ENCODE measurements at regions not wholly inside any gene's neighbourhood (a gene's known extent, or its start where the extent isn't known, plus 50 kb on each side); places are given as distances from the start of the nearest gene placed in this dataset.

DNA sequence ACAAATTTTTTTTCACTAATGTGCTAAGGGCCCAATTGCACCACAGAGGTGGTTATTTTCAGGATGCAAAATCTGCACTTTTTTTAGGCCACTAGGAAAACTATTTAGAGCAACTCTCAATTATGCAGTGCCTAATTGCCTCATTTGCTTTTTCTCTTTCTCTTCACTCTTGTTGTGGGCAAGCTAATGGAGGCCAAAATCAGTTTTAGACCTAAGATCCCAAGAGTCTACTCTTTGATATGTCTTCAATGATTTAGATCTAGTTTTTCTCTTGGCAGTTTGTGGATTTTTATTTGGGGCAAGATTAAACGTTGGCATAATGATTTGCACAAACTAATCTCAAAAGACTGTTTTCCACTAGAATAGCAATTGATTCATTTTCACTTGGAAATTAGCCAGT lies 1996.9 kb downstream of the LRRC4C start:
- intact Hi-C loops (cut with micrococcal nuclease; ENCODE audit: unreplicated experiment) (no loop called here), in situ Hi-C loops (cut with MboI) (no loop called here)
- Histone ChIP-seq H3K4me3 (no peak overlapping the region), H3K36me3 (ENCODE audit: control insufficient read depth in 2 of 2, insufficient read depth in 2 of 2, low read length in 1 of 2) (no peaks in the 10 kb centered on the region), H2AFZ (ENCODE audit: control insufficient read depth, low read depth, low read length) (no peak overlapping the region), H3K4me2 (ENCODE audit: control insufficient read depth, insufficient read depth) (no peak overlapping the region), H3K9me3 (replicated peaks; ENCODE audit: control insufficient read depth, insufficient read depth, low read length) (no peaks in the 10 kb centered on the region), H4K20me1 (ENCODE audit: control insufficient read depth, insufficient read depth) (no peaks in the 10 kb centered on the region), H3K9ac (ENCODE audit: control insufficient read depth, insufficient read depth, low read length) (no peak overlapping the region), H3K79me2 (ENCODE audit: control insufficient read depth, insufficient read depth, low read length) (no peaks in the 10 kb centered on the region), H3K27ac (ENCODE audit: control insufficient read depth, insufficient read depth) (no peak overlapping the region), H3K4me1 (ENCODE audit: control insufficient read depth, insufficient read depth, low read length) (no peaks in the 10 kb centered on the region), H3K27me3 (replicated peaks in 1 of 2; ENCODE audit: control insufficient read depth in 2 of 2, insufficient read depth in 2 of 2, low read length in 1 of 2) (no peaks in the 10 kb centered on the region)
- ChIA-PET POLR2A (no interaction called here), CTCF (no interaction called here), RAD21 (ENCODE audit: unreplicated experiment) (no interaction called here), SMC1A (ENCODE audit: uncharacterized antibody, unreplicated experiment) (no interaction called here)
- DNase-seq (ENCODE audit: low read depth, low spot score) (no peak), FAIRE-seq (no peak), ATAC-seq (no peak)
- no TSS peak for BruUV-seq (replicated peaks)
- 0% methylated on average over 1 of the region's 1 CpG for WGBS (ENCODE audit: insufficient coverage, insufficient replicate concordance, low lambda C conversion rate, missing lambda C conversion rate)
- TF ChIP-seq ZBED1 (IDR thresholded peaks at IDR 0.05; ENCODE audit: borderline replicate concordance): no peak
- no peak for TF ChIP-seq FOXK2 (IDR thresholded peaks at IDR 0.05)
- no peak for TF ChIP-seq STAT1 (conservative IDR thresholded peaks at IDR 0.05)
- TF ChIP-seq MLLT1 (IDR thresholded peaks at IDR 0.05): no peak
- TF ChIP-seq MXI1 (IDR thresholded peaks at IDR 0.05; ENCODE audit: low read depth, low read length): no peak
- TF ChIP-seq, protein P1, sequence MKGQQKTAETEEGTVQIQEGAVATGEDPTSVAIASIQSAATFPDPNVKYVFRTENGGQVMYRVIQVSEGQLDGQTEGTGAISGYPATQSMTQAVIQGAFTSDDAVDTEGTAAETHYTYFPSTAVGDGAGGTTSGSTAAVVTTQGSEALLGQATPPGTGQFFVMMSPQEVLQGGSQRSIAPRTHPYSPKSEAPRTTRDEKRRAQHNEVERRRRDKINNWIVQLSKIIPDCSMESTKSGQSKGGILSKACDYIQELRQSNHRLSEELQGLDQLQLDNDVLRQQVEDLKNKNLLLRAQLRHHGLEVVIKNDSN (IDR thresholded peaks at IDR 0.05; ENCODE audit: borderline replicate concordance, extremely low read length, insufficient read depth, low read depth, low read length): no peak
- TF ChIP-seq CHD4 (IDR thresholded peaks at IDR 0.05): no peak
- TF ChIP-seq NRF1 (conservative IDR thresholded peaks at IDR 0.05; ENCODE audit: low read depth, low read length): no peak
- TF ChIP-seq, protein P2, sequence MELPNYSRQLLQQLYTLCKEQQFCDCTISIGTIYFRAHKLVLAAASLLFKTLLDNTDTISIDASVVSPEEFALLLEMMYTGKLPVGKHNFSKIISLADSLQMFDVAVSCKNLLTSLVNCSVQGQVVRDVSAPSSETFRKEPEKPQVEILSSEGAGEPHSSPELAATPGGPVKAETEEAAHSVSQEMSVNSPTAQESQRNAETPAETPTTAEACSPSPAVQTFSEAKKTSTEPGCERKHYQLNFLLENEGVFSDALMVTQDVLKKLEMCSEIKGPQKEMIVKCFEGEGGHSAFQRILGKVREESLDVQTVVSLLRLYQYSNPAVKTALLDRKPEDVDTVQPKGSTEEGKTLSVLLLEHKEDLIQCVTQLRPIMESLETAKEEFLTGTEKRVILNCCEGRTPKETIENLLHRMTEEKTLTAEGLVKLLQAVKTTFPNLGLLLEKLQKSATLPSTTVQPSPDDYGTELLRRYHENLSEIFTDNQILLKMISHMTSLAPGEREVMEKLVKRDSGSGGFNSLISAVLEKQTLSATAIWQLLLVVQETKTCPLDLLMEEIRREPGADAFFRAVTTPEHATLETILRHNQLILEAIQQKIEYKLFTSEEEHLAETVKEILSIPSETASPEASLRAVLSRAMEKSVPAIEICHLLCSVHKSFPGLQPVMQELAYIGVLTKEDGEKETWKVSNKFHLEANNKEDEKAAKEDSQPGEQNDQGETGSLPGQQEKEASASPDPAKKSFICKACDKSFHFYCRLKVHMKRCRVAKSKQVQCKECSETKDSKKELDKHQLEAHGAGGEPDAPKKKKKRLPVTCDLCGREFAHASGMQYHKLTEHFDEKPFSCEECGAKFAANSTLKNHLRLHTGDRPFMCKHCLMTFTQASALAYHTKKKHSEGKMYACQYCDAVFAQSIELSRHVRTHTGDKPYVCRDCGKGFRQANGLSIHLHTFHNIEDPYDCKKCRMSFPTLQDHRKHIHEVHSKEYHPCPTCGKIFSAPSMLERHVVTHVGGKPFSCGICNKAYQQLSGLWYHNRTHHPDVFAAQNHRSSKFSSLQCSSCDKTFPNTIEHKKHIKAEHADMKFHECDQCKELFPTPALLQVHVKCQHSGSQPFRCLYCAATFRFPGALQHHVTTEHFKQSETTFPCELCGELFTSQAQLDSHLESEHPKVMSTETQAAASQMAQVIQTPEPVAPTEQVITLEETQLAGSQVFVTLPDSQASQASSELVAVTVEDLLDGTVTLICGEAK (IDR thresholded peaks at IDR 0.05; ENCODE audit: borderline replicate concordance): no peak
- TF ChIP-seq, protein P3, sequence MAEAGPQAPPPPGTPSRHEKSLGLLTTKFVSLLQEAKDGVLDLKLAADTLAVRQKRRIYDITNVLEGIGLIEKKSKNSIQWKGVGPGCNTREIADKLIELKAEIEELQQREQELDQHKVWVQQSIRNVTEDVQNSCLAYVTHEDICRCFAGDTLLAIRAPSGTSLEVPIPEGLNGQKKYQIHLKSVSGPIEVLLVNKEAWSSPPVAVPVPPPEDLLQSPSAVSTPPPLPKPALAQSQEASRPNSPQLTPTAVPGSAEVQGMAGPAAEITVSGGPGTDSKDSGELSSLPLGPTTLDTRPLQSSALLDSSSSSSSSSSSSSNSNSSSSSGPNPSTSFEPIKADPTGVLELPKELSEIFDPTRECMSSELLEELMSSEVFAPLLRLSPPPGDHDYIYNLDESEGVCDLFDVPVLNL (IDR thresholded peaks at IDR 0.05; ENCODE audit: low read depth, low read length): no peak
- no peak for TF ChIP-seq BRCA1 (IDR thresholded peaks at IDR 0.05; ENCODE audit: low read depth, low read length)
- TF ChIP-seq PML (IDR thresholded peaks at IDR 0.05; ENCODE audit: low read length): no peak
- TF ChIP-seq, protein P4, sequence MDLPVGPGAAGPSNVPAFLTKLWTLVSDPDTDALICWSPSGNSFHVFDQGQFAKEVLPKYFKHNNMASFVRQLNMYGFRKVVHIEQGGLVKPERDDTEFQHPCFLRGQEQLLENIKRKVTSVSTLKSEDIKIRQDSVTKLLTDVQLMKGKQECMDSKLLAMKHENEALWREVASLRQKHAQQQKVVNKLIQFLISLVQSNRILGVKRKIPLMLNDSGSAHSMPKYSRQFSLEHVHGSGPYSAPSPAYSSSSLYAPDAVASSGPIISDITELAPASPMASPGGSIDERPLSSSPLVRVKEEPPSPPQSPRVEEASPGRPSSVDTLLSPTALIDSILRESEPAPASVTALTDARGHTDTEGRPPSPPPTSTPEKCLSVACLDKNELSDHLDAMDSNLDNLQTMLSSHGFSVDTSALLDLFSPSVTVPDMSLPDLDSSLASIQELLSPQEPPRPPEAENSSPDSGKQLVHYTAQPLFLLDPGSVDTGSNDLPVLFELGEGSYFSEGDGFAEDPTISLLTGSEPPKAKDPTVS (IDR thresholded peaks at IDR 0.05; ENCODE audit: low read depth, low read length): no peak
- TF ChIP-seq PAX5 (IDR thresholded peaks at IDR 0.05; ENCODE audit: borderline replicate concordance, low read depth, low read length): no peak
- no peak for TF ChIP-seq KLF5 (IDR thresholded peaks at IDR 0.05; ENCODE audit: partially characterized antibody)
- no peak for TF ChIP-seq CHD2 (IDR thresholded peaks at IDR 0.05; ENCODE audit: borderline replicate concordance, low read depth, low read length)

Measured in GM12878 (cell line).